H1 (cell line): ENCODE measurements at regions not wholly inside any gene's neighbourhood (a gene's known extent, or its start where the extent isn't known, plus 50 kb on each side); places are given as distances from the start of the nearest gene placed in this dataset.

Experiments used
- CHD1 ChIP-seq: IDR thresholded peaks from 2 replicates; pipeline ENCODE4 v1.6.1; 2012; ENCODE audit warnings: low read depth, low read length, improper control_type of control experiment
- CHD2 ChIP-seq: IDR thresholded peaks from 2 replicates; pipeline ENCODE4 v1.6.1; 2012; ENCODE audit warnings: low read length, improper control_type of control experiment
- MAFK ChIP-seq: IDR thresholded peaks from 2 replicates; pipeline ENCODE4 v1.6.1; 2012; ENCODE audit warnings: low read depth, mild to moderate bottlenecking, improper control_type of control experiment, low read length
- PHF8 ChIP-seq: fragments of 200-600 bp; sonication (generic); conservative IDR thresholded peaks from 2 replicates; pipeline ENCODE4 v1.7.1; 2012; ENCODE audit warnings: low read depth, mild to moderate bottlenecking, inconsistent platforms, low read length, moderate library complexity
- POLR2A ChIP-seq, 2 experiments: IDR thresholded peaks; 1 replicate in 1 of 2; 2 replicates in 1 of 2; pipeline ENCODE4 v1.6.1; 2011; ENCODE audit warnings: low read depth in 2 of 2, low read length in 2 of 2, mild to moderate bottlenecking in 2 of 2; ENCODE audit errors: control extremely low read depth in 1 of 2
- TCF12 ChIP-seq: IDR thresholded peaks from 2 replicates; pipeline ENCODE4 v1.6.1; 2011; ENCODE audit warnings: low read depth, mild to moderate bottlenecking, low read length
- ZNF274 ChIP-seq: IDR thresholded peaks from 2 replicates; pipeline ENCODE4 v1.7.0; 2012; ENCODE audit warnings: low read length, borderline replicate concordance; ENCODE audit errors: extremely low read depth
- TF ChIP-seq, protein P1 (sequence below): fragments of 300-600 bp; sonication (generic); IDR thresholded peaks from 2 replicates; pipeline ENCODE4 v1.7.1; 2012; ENCODE audit warnings: low read length, moderate library complexity, mild to moderate bottlenecking, inconsistent platforms; ENCODE audit not compliant: insufficient replicate concordance

DNA sequence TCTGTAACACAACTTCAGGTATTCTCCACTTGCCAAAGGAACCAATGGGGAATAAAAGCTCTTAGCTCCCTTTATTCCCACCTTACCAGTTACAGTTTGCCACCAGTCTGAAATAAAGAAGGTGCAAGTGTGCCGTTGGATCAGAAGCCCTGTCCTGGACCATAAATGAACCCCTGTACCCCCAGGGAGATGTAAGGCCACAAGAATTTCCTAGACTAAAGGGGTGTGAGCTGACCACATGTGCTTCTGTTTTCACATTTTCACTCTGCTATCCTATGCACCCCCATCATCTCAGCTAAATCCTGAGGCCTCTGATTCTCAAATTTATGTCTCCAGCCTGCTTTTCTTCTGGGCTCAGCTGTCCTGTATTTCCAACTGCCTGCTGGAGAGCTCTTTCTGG lies 221.2 kb downstream of the SPRY1 start (continued):
- TF ChIP-seq, protein P1, sequence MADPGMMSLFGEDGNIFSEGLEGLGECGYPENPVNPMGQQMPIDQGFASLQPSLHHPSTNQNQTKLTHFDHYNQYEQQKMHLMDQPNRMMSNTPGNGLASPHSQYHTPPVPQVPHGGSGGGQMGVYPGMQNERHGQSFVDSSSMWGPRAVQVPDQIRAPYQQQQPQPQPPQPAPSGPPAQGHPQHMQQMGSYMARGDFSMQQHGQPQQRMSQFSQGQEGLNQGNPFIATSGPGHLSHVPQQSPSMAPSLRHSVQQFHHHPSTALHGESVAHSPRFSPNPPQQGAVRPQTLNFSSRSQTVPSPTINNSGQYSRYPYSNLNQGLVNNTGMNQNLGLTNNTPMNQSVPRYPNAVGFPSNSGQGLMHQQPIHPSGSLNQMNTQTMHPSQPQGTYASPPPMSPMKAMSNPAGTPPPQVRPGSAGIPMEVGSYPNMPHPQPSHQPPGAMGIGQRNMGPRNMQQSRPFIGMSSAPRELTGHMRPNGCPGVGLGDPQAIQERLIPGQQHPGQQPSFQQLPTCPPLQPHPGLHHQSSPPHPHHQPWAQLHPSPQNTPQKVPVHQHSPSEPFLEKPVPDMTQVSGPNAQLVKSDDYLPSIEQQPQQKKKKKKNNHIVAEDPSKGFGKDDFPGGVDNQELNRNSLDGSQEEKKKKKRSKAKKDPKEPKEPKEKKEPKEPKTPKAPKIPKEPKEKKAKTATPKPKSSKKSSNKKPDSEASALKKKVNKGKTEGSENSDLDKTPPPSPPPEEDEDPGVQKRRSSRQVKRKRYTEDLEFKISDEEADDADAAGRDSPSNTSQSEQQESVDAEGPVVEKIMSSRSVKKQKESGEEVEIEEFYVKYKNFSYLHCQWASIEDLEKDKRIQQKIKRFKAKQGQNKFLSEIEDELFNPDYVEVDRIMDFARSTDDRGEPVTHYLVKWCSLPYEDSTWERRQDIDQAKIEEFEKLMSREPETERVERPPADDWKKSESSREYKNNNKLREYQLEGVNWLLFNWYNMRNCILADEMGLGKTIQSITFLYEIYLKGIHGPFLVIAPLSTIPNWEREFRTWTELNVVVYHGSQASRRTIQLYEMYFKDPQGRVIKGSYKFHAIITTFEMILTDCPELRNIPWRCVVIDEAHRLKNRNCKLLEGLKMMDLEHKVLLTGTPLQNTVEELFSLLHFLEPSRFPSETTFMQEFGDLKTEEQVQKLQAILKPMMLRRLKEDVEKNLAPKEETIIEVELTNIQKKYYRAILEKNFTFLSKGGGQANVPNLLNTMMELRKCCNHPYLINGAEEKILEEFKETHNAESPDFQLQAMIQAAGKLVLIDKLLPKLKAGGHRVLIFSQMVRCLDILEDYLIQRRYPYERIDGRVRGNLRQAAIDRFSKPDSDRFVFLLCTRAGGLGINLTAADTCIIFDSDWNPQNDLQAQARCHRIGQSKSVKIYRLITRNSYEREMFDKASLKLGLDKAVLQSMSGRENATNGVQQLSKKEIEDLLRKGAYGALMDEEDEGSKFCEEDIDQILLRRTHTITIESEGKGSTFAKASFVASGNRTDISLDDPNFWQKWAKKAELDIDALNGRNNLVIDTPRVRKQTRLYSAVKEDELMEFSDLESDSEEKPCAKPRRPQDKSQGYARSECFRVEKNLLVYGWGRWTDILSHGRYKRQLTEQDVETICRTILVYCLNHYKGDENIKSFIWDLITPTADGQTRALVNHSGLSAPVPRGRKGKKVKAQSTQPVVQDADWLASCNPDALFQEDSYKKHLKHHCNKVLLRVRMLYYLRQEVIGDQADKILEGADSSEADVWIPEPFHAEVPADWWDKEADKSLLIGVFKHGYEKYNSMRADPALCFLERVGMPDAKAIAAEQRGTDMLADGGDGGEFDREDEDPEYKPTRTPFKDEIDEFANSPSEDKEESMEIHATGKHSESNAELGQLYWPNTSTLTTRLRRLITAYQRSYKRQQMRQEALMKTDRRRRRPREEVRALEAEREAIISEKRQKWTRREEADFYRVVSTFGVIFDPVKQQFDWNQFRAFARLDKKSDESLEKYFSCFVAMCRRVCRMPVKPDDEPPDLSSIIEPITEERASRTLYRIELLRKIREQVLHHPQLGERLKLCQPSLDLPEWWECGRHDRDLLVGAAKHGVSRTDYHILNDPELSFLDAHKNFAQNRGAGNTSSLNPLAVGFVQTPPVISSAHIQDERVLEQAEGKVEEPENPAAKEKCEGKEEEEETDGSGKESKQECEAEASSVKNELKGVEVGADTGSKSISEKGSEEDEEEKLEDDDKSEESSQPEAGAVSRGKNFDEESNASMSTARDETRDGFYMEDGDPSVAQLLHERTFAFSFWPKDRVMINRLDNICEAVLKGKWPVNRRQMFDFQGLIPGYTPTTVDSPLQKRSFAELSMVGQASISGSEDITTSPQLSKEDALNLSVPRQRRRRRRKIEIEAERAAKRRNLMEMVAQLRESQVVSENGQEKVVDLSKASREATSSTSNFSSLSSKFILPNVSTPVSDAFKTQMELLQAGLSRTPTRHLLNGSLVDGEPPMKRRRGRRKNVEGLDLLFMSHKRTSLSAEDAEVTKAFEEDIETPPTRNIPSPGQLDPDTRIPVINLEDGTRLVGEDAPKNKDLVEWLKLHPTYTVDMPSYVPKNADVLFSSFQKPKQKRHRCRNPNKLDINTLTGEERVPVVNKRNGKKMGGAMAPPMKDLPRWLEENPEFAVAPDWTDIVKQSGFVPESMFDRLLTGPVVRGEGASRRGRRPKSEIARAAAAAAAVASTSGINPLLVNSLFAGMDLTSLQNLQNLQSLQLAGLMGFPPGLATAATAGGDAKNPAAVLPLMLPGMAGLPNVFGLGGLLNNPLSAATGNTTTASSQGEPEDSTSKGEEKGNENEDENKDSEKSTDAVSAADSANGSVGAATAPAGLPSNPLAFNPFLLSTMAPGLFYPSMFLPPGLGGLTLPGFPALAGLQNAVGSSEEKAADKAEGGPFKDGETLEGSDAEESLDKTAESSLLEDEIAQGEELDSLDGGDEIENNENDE: no peak
- TF ChIP-seq PHF8: no peak
- no peak for TF ChIP-seq POLR2A (IDR thresholded peaks at IDR 0.05; ENCODE audit: control extremely low read depth in 1 of 2, low read depth in 2 of 2, low read length in 2 of 2)
- TF ChIP-seq CHD1: no peak
- TF ChIP-seq CHD2: no peak
- TF ChIP-seq ZNF274: no peak
- no peak for TF ChIP-seq TCF12
- TF ChIP-seq MAFK: no peak
